ENCODE measurements at regions not wholly inside any gene's neighbourhood (a gene's known extent, or its start where the extent isn't known, plus 50 kb on each side); places are given as distances from the start of the nearest gene placed in this dataset.
A peak's percentile ranks its signal among the peaks of the same experiment; 100 is the strongest.

- no peak overlapping the region for H3K27ac ChIP-seq (ENCODE audit: low read depth, low read length)
- H4K20me1 ChIP-seq (ENCODE audit: control insufficient read depth, insufficient read depth, low read depth, low read length): no peaks in the 10 kb centered on the region
- peaks cover 10% of the 10 kb centered on the region; the same call in 1 of the 2 replicates for H3K9me3 ChIP-seq (ENCODE audit: control insufficient read depth, insufficient read depth, low read length)
- no peaks in the 10 kb centered on the region for H3K9me2 ChIP-seq (replicated peaks; ENCODE audit: control insufficient read depth, low read length)
- H3K4me1 ChIP-seq (ENCODE audit: control insufficient read depth, low read length): peaks cover 4% of the 10 kb centered on the region; the same call in 1 of the 2 replicates
- H3K4me2 ChIP-seq (ENCODE audit: low read length): no peak overlapping the region
- no peaks in the 10 kb centered on the region for H3K27me3 ChIP-seq (ENCODE audit: control insufficient read depth, low read length)
- no peaks in the 10 kb centered on the region for H3K79me2 ChIP-seq (ENCODE audit: control insufficient read depth, low read length)
- H3K36me3 ChIP-seq (ENCODE audit: control insufficient read depth, low read length): no peaks in the 10 kb centered on the region
- no peaks in the 10 kb centered on the region for H3F3A ChIP-seq (ENCODE audit: control insufficient read depth, insufficient read depth)
- no peak overlapping the region for H3K4me3 ChIP-seq (ENCODE audit: low read length)
- no peak for TF ChIP-seq EZH2phosphoT487 (IDR thresholded peaks at IDR 0.05; ENCODE audit: borderline replicate concordance, low read length)
- peak; percentile 26 for TF ChIP-seq CTCF (IDR thresholded peaks at IDR 0.05; ENCODE audit: low read depth, low read length, poor library complexity, severe bottlenecking)
Observed at GRCh38 chr10:30247704-30248103, 101.4 kb downstream of the MTPAP start.

GRCh38 chr10:30241422-30242110, 107.5 kb downstream of the MTPAP start:
- no peak overlapping the region for H3K4me2 ChIP-seq (ENCODE audit: low read length)
- no peaks in the 10 kb centered on the region for H3K9me2 ChIP-seq (replicated peaks; ENCODE audit: control insufficient read depth, low read length)
- H3K4me3 ChIP-seq (ENCODE audit: low read length): no peak overlapping the region
- H3K27ac ChIP-seq (ENCODE audit: low read depth, low read length): no peak overlapping the region
- H3K27me3 ChIP-seq (ENCODE audit: control insufficient read depth, low read length): no peaks in the 10 kb centered on the region
- H3F3A ChIP-seq (ENCODE audit: control insufficient read depth, insufficient read depth): peaks cover 5% of the 10 kb centered on the region; the same call in 1 of the 2 replicates
- H3K79me2 ChIP-seq (ENCODE audit: control insufficient read depth, low read length): no peaks in the 10 kb centered on the region
- peaks cover 9% of the 10 kb centered on the region for H3K4me1 ChIP-seq (ENCODE audit: control insufficient read depth, low read length)
- H3K36me3 ChIP-seq (ENCODE audit: control insufficient read depth, low read length): no peaks in the 10 kb centered on the region
- no peak for TF ChIP-seq CTCF (IDR thresholded peaks at IDR 0.05; ENCODE audit: low read depth, low read length, poor library complexity, severe bottlenecking)
- no peak for TF ChIP-seq EZH2phosphoT487 (IDR thresholded peaks at IDR 0.05; ENCODE audit: borderline replicate concordance, low read length)
- no peaks in the 10 kb centered on the region for H4K20me1 ChIP-seq (ENCODE audit: control insufficient read depth, insufficient read depth, low read depth, low read length)
- no peaks in the 10 kb centered on the region for H3K9me3 ChIP-seq (ENCODE audit: control insufficient read depth, insufficient read depth, low read length)

GRCh38 chr10:30238836-30239235, 110.2 kb downstream of the MTPAP start:
- no peaks in the 10 kb centered on the region for H3K9me2 ChIP-seq (replicated peaks; ENCODE audit: control insufficient read depth, low read length)
- H3K9me3 ChIP-seq (ENCODE audit: control insufficient read depth, insufficient read depth, low read length): peaks cover 3% of the 10 kb centered on the region; the same call in 1 of the 2 replicates

More at GRCh38 chr10:30238836-30239235, 110.2 kb downstream of the MTPAP start:
- peaks cover 5% of the 10 kb centered on the region; the same call in 1 of the 2 replicates for H3F3A ChIP-seq (ENCODE audit: control insufficient read depth, insufficient read depth)
- no peaks in the 10 kb centered on the region for H3K27me3 ChIP-seq (ENCODE audit: control insufficient read depth, low read length)
- H3K79me2 ChIP-seq (ENCODE audit: control insufficient read depth, low read length): no peaks in the 10 kb centered on the region
- H3K4me2 ChIP-seq (ENCODE audit: low read length): no peak overlapping the region
- H3K4me3 ChIP-seq (ENCODE audit: low read length): no peak overlapping the region
- H3K27ac ChIP-seq (ENCODE audit: low read depth, low read length): no peak overlapping the region
- TF ChIP-seq EZH2phosphoT487 (IDR thresholded peaks at IDR 0.05; ENCODE audit: borderline replicate concordance, low read length) (no peak), CTCF (IDR thresholded peaks at IDR 0.05; ENCODE audit: low read depth, low read length, poor library complexity, severe bottlenecking) (no peak)
- peaks cover 13% of the 10 kb centered on the region for H3K4me1 ChIP-seq (ENCODE audit: control insufficient read depth, low read length)
- H3K36me3 ChIP-seq (ENCODE audit: control insufficient read depth, low read length): no peaks in the 10 kb centered on the region
- no peaks in the 10 kb centered on the region for H4K20me1 ChIP-seq (ENCODE audit: control insufficient read depth, insufficient read depth, low read depth, low read length)
